HS-27A (cell line): ENCODE measurements at regions not wholly inside any gene's neighbourhood (a gene's known extent, or its start where the extent isn't known, plus 50 kb on each side); places are given as distances from the start of the nearest gene placed in this dataset.

ENCODE experiments used
- DNase-seq: peaks from one replicate; pipeline ENCODE4 v3.0.0-alpha.2; 2012; ENCODE audit warnings: low read depth, missing footprints

- no peak for DNase-seq
These were observed 933.7 kb upstream of the SLITRK5 start for GRCh38 chr13:86737334-86737932.

DNA sequence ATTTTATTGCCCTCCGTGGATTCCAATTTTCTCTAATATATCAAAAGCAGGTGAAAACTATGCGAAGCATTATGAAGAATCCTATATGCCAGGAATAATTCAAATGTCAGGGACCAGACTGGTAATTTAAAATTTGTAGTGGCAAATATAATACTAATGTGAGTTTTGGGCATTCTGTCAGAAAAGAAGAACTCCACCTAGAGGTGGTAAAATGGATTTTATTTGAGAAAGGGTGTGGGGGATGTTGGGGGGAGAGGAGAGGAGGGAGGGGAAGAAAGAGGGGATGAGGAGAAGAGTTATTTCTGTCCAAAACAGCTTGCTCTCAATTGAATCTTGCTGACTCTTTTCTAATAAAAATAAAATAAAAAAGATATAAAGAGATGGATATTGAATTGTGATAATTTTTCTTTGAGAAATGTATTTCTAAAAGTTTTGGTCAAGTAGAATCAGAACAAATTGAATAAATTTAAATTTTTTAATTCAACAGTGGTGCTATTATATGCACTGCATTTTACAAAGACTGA is 929.3 kb upstream of the SLITRK5 start:
- no peak for DNase-seq

- no peak for DNase-seq
These were observed 913.8 kb upstream of the SLITRK5 start for GRCh38 chr13:86757236-86757978.

DNA sequence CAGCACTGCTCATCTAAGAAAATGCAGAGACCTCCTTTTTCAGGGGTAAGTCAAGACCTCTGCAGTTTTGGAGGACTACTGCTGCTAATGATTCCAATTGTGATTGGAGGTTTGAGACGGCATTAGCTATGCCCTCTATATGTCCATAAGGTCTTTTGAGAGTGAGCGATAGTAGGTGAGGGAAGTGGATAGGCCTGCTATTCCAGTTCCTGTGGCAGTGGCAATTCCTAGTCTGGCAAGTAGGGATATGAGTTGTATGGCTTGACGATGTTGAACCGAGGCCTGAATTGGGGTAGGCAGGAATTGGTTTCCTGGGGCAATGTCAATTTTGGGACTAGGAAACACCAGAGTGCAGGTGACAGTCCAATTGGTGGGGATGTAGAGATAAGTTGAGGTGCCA is 913.1 kb upstream of the SLITRK5 start:
- DNase-seq: no peak

GRCh38 chr13:86760620-86761019 is 910.6 kb upstream of the SLITRK5 start:
- DNase-seq: no peak

- DNase-seq: no peak
These were observed 905.7 kb upstream of the SLITRK5 start for GRCh38 chr13:86765462-86765861.

DNA sequence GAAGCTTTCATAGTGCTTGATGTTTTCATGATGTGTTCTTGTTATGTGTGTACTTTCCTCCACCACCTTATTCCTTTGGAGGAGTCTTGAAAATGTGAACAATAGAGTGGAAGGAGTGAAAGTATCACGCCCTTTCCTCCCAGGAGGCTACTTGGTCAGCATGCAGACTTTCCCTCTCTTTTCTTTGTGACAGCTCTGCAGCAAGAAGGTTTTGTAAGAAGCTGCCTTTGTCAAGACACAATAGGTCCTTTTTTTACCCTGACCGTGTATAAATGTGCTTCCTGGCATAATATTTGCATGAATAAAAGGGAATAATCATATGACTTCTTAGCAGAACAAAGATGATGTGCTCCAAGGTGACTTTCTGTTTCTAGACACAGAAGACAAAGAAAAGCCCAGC is 882.6 kb upstream of the SLITRK5 start:
- DNase-seq: no peak

- DNase-seq: no peak
These were observed 879.0 kb upstream of the SLITRK5 start for GRCh38 chr13:86792153-86792651.

- DNase-seq: no peak
These were observed 875.3 kb upstream of the SLITRK5 start for GRCh38 chr13:86795858-86796257.

DNA sequence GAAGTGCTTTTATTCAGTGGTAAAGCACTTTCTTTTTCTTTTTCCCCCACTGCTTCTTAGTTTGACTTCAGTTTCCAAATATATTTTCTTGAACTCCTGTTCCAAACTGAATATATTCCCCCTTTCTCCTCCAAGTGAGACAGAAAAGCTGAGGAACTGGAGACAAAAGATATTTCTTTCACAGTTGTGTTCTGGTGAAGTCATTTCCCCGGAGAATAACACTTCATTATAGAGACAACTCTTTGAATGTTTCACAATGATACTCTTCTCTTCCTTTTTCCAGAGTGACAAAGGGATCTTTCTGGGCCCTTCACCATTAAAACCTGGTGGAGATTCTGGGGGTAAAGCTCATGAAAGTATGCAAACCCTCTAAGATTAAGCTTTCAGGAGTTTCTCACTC is 860.8 kb upstream of the SLITRK5 start:
- no peak for DNase-seq

- DNase-seq: no peak
These were observed 858.0 kb upstream of the SLITRK5 start for GRCh38 chr13:86813198-86813597.

- DNase-seq: no peak
These were observed 845.8 kb upstream of the SLITRK5 start for GRCh38 chr13:86825410-86825809.

DNA sequence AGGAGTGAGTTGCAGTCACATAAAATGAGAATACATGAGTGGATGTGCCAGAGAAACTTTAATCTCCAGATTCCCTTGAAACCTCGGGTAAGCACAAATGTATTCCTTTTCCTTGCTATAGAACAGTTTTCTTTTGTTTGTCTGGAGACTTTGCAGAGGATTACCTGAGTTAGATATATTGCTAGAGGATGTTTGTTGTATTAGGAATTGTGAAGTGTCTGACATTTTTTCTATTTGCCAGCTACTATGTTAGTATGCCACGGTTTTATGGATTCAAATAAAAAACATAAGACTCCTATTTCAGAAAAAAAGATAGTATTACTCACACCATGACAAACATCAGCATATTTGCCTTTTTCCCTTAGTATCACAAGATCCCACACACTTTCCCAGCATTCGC is 844.9 kb upstream of the SLITRK5 start:
- DNase-seq: no peak

DNA sequence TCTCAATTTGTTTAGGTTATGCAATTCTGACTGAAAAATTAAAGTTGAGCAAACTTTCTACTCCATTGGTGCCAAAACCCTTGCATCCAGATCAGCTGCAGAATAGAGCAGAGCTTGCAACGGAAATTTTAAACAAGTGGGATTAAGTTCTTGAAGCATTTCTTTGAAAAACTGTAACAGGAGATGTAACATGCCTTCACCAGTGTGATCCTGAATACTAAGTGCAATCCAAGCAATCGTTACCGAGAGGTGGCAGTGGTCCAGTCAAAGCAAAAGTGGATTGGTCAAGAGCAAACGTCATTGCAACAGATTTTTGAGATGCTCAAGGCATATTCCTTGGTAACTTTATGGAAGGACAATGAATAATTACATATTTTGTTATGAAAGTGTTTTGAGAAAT is 841.1 kb upstream of the SLITRK5 start:
- no peak for DNase-seq

DNA sequence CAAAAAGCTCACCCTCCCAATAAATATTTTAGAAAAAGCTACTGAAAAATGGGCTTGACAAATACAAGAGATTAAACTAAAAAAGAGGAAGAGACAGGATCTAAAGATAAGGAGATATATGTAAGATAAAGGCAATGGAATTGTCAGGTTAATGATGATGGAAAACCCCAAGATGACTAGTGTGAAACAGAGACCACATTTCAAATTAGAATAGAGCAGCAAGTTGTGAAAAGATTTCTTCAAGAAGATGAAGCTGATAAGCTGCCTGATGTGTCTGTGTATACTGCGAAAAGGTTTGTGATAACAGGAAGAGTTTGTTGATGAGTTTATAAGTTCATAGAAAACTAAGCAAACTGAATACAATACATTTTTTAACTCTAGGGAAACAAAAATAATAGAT is 840.1 kb upstream of the SLITRK5 start:
- DNase-seq: no peak

DNA sequence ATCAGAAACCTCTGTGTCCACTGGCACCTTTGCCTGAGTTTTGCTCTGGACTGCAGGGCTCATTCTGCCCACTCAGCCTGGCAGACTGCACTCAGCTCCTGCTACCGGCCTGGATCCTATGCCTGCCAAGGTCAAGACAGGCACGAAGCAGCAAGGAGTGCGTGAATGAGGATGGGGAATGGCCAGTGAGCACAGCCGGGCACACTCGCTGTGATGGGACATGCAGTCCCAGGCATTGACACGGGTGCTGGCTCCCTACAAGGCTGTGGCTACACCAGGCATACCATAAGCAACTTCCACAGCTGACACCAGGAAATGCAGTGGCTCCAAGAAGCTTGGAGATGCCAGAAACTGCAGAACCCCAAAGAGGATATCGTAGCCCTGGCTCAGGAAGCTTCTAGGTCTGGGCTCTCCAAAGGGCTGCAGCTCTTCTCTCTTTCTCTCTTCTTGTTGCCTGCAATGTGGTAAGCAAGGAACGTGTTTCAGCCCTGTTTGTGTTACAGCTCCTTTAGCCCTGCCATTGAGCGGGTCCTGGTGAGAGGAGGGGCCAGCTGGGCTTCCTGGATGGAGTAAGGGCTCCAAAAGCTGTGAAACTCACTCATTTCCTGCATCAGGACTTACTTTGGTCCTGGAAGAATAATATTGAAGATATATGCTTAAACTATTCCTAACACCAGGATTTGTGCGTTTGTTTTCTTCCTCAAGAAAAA is 832.6 kb upstream of the SLITRK5 start:
- no peak for DNase-seq

- no peak for DNase-seq
These were observed 832.0 kb upstream of the SLITRK5 start for GRCh38 chr13:86839221-86839620.

DNA sequence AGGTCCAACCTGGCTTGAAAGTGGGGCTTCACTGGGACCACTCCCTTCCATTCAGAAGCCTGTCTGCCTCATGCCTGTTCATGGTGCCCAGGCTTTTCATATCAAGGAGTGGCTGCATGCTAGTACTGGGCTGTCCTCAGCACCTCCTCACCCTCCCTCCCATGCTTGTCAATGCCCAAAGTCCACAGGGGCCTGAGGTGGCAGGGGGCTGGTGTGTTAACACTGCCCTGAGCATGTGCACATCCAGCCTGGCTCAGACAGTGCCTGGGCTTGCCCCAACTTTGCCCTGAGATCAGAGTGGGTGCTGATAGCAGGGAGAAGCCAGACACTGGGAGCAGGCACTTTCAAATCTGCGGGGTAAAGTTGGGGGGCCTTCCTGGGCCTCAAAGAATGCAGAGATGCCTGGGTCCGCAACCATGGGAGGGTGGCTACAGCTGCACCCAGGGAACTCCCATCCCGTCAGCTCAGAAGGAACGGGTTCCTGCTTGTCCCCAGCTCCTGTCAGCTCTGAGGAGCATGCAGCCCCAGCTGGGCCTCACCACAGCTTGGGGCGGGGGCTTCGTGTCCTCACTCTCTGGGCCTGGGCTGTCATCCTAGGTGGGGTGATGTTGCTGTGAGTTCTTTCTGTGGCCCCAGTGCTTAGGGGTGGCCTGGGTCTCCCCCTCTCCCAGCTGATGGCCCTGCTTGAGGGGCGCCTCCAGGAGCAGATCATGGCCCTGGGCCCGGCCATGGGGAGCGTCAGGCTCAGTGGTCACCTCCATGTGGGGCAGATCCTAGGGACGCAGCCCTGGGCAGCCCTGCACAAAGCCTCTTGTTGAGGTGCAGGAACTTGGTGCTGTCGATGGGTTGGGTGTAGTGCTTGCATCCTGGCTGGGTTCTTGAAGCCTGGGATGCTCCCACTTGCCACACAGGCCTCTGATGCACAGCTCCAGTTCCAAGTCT is 830.6 kb upstream of the SLITRK5 start:
- DNase-seq: no peak

- no peak for DNase-seq
These were observed 829.9 kb upstream of the SLITRK5 start for GRCh38 chr13:86841264-86841663.

DNA sequence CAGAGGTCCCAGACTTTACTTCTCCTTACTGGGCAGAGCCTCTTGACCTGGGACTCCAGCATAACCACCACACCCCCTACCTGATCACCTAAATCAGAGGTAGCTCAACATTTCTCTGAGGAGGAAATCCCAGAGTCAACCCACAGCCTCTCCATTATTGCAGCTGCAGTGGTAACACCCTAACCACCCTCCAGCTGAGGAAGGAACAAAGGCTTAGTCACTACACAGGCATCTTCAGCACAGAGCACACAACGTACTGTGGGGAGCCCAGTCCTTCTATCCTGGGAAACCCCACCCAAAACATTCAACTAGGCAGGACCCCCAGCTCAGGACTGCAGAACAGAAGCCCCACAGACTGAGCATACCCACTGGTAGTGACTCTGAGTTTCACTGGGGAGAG is 824.7 kb upstream of the SLITRK5 start:
- no peak for DNase-seq

DNA sequence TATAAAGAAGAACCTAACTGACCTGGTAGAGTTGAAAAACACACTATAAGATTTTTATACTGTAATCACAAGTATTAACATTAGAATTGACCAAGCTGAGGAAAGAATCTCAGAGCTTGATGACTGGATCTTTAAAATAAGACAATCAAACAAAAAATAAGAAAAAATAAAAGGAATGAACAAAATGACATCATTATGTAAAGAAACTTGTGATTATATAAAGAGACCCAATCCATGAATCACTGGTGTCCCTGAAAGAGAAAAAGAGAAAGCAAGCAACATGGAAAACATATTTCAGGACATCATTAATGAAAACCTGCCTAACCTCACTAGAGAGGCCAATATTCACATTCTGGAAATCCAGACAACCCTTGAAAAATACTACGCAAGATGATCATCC is 822.5 kb upstream of the SLITRK5 start:
- no peak for DNase-seq

DNA sequence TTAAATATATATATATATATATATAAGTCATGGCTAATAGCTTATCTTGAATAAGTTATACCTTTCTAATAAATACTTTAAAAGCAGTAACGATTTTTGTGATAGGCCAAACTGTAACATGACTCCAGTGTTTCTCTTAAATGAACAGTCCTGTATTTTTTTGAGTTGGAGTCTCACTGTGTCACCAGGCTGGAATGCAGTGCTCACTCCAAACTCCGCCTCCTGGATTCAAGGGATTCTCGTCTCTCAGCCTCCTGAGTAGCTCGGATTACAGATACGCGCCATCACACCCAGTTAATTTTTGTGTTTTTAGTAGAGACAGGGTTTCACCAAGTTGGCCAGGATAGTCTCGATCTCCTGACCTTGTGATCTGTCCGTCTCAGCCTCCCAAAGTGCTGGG is 814.2 kb upstream of the SLITRK5 start:
- no peak for DNase-seq
